ENCODE measurements at regions not wholly inside any gene's neighbourhood (a gene's known extent, or its start where the extent isn't known, plus 50 kb on each side); places are given as distances from the start of the nearest gene placed in this dataset.

GRCh38 chr10:78956391-78956790, 112.4 kb upstream of the ZMIZ1 start:
- TF ChIP-seq POLR2A (IDR thresholded peaks at IDR 0.05) = no peak
- no peak for TF ChIP-seq CTCF (IDR thresholded peaks at IDR 0.05)
- no peaks in the 10 kb centered on the region for H3K27me3 ChIP-seq
- 82 to 87% methylated on average over 5 of the region's 5 CpGs for WGBS, 2 donors
- peaks cover 12% of the 10 kb centered on the region for H3K4me1 ChIP-seq
- no peak for DNase-seq
- H3K27ac ChIP-seq = no peak overlapping the region
- H3K36me3 ChIP-seq (ENCODE audit: low read depth, missing control alignments) = no peaks in the 10 kb centered on the region
- intact Hi-C loops (cut with DNase I; ENCODE audit: low total_unique reads) = no loop called here
- no peak overlapping the region for H3K4me3 ChIP-seq
- no peaks in the 10 kb centered on the region for H3K9me3 ChIP-seq

GRCh38 chr10:78957471-78958039, 111.2 kb upstream of the ZMIZ1 start:
- Histone ChIP-seq H3K27ac (no peak overlapping the region), H3K36me3 (ENCODE audit: low read depth, missing control alignments) (no peaks in the 10 kb centered on the region), H3K9me3 (no peaks in the 10 kb centered on the region), H3K4me3 (no peak overlapping the region), H3K4me1 (peaks cover 12% of the 10 kb centered on the region), H3K27me3 (no peaks in the 10 kb centered on the region)
- DNase-seq = no peak
- no peak for TF ChIP-seq POLR2A (IDR thresholded peaks at IDR 0.05)
- TF ChIP-seq CTCF (IDR thresholded peaks at IDR 0.05) = no peak
- intact Hi-C loops (cut with DNase I; ENCODE audit: low total_unique reads) = no loop called here
- WGBS, 2 donors = 76 to 97% methylated on average over 1 to 2 of the region's 2 CpGs

GRCh38 chr10:78959217-78959923, 109.4 kb upstream of the ZMIZ1 start:
- H3K9me3 ChIP-seq = no peaks in the 10 kb centered on the region

GRCh38 chr10:78959924-78960285, 108.9 kb upstream of the ZMIZ1 start:
- H3K36me3 ChIP-seq (ENCODE audit: low read depth, missing control alignments) = no peaks in the 10 kb centered on the region
- H3K9me3 ChIP-seq = no peaks in the 10 kb centered on the region
- H3K27me3 ChIP-seq = no peaks in the 10 kb centered on the region
- DNase-seq = no peak
- H3K4me3 ChIP-seq = no peak overlapping the region
- 72 to 79% methylated on average over 2 to 3 of the region's 3 CpGs for WGBS, 2 donors
- intact Hi-C loops (cut with DNase I; ENCODE audit: low total_unique reads) = loop anchor here (10.0 kb wide), 1 partner anchor 235 kb away; no protein-coding TSS in a partner anchor
- H3K4me1 ChIP-seq = peaks cover 8% of the 10 kb centered on the region
- TF ChIP-seq POLR2A (IDR thresholded peaks at IDR 0.05) (no peak), CTCF (IDR thresholded peaks at IDR 0.05) (no peak)
- no peak overlapping the region for H3K27ac ChIP-seq

More at GRCh38 chr10:78959217-78959923, 109.4 kb upstream of the ZMIZ1 start:
- 78 to 86% methylated on average over 10 of the region's 10 CpGs for WGBS, 2 donors
- Histone ChIP-seq H3K27ac (no peak overlapping the region), H3K4me1 (peaks cover 8% of the 10 kb centered on the region), H3K4me3 (no peak overlapping the region), H3K36me3 (ENCODE audit: low read depth, missing control alignments) (no peaks in the 10 kb centered on the region), H3K27me3 (no peaks in the 10 kb centered on the region)
- no peak for DNase-seq
- intact Hi-C loops (cut with DNase I; ENCODE audit: low total_unique reads) = no loop called here
- TF ChIP-seq CTCF (IDR thresholded peaks at IDR 0.05) = no peak
- no peak for TF ChIP-seq POLR2A (IDR thresholded peaks at IDR 0.05)

Measured in testis (tissue), 2 donors.